PFSK-1 (cell line): ENCODE measurements at regions not wholly inside any gene's neighbourhood (a gene's known extent, or its start where the extent isn't known, plus 50 kb on each side); places are given as distances from the start of the nearest gene placed in this dataset.

Experiments used
- POLR2AphosphoS5 ChIP-seq: IDR thresholded peaks from 2 replicates; pipeline ENCODE4 v1.6.1; 2012; ENCODE audit warnings: low read depth, mild to moderate bottlenecking, control low read depth, low read length, moderate library complexity
- SIN3A ChIP-seq: IDR thresholded peaks from 2 replicates; pipeline ENCODE4 v1.6.1; 2012; ENCODE audit warnings: mild to moderate bottlenecking, low read length, moderate library complexity, borderline replicate concordance; ENCODE audit not compliant: insufficient read depth
- TF ChIP-seq, protein P1 (sequence below), 2 experiments: IDR thresholded peaks; 2 replicates each; pipeline versions ENCODE4 v1.6.1 to v1.8.0; 2011 to 2012; ENCODE audit warnings: low read depth in 2 of 2, low read length in 2 of 2, control low read depth in 1 of 2, inconsistent platforms in 1 of 2, mild to moderate bottlenecking in 1 of 2, moderate library complexity in 1 of 2; ENCODE audit not compliant: insufficient read depth in 1 of 2

DNA sequence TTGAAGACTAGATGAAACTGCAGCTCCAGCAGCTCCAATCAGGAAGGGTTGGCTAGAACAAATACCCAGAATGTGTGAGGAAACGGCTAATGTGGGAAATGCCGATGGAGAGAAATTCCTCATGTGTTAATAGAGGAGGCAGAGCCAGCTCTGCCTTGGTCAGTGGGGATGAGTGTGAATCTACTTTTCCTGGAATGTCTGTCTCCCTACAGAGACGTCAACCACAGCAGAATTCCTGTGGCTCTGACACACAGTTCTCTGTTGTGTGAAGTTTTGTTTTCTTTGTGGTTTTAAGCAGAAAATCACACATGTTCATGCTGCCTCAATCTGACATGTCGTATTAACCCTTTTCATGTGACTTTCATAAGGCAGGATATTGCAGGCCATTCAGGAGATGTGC lies 476.6 kb upstream of the WWC1 start:
- TF ChIP-seq POLR2AphosphoS5 = no peak
- TF ChIP-seq SIN3A = no peak
- TF ChIP-seq, protein P1, sequence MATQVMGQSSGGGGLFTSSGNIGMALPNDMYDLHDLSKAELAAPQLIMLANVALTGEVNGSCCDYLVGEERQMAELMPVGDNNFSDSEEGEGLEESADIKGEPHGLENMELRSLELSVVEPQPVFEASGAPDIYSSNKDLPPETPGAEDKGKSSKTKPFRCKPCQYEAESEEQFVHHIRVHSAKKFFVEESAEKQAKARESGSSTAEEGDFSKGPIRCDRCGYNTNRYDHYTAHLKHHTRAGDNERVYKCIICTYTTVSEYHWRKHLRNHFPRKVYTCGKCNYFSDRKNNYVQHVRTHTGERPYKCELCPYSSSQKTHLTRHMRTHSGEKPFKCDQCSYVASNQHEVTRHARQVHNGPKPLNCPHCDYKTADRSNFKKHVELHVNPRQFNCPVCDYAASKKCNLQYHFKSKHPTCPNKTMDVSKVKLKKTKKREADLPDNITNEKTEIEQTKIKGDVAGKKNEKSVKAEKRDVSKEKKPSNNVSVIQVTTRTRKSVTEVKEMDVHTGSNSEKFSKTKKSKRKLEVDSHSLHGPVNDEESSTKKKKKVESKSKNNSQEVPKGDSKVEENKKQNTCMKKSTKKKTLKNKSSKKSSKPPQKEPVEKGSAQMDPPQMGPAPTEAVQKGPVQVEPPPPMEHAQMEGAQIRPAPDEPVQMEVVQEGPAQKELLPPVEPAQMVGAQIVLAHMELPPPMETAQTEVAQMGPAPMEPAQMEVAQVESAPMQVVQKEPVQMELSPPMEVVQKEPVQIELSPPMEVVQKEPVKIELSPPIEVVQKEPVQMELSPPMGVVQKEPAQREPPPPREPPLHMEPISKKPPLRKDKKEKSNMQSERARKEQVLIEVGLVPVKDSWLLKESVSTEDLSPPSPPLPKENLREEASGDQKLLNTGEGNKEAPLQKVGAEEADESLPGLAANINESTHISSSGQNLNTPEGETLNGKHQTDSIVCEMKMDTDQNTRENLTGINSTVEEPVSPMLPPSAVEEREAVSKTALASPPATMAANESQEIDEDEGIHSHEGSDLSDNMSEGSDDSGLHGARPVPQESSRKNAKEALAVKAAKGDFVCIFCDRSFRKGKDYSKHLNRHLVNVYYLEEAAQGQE (IDR thresholded peaks at IDR 0.05; ENCODE audit: insufficient read depth in 1 of 2, low read depth in 2 of 2, low read length in 2 of 2) = no peak
